GM18502 (cell line): ENCODE measurements at regions not wholly inside any gene's neighbourhood (a gene's known extent, or its start where the extent isn't known, plus 50 kb on each side); places are given as distances from the start of the nearest gene placed in this dataset.

Source experiments
- ATAC-seq: cut with Tn5 transposase; IDR thresholded peaks from one replicate; pipeline ENCODE4 v1.9.1; 2021; ENCODE audit warnings: mild to moderate bottlenecking; ENCODE audit not compliant: unreplicated experiment, poor library complexity

- no peak for ATAC-seq
Observed at GRCh38 chr17:15177343-15177742, 87.8 kb downstream of the PMP22 start.

- ATAC-seq: no peak
Observed at GRCh38 chr17:15175356-15175755, 89.8 kb downstream of the PMP22 start.

- peak; percentile 82 for ATAC-seq
Observed at GRCh38 chr17:15171167-15172047, 93.7 kb downstream of the PMP22 start.

GRCh38 chr17:15169676-15170075, 95.5 kb downstream of the PMP22 start:
- ATAC-seq: no peak

- no peak for ATAC-seq
Observed at GRCh38 chr17:15168379-15168778, 96.7 kb downstream of the PMP22 start.

GRCh38 chr17:15161395-15161794, 103.7 kb downstream of the PMP22 start:
- ATAC-seq: no peak

GRCh38 chr17:15157051-15157450, 108.1 kb downstream of the PMP22 start:
- no peak for ATAC-seq

GRCh38 chr17:15154618-15155017, 110.5 kb downstream of the PMP22 start:
- ATAC-seq: no peak

GRCh38 chr17:15145621-15146020, 119.5 kb downstream of the PMP22 start:
- no peak for ATAC-seq

- no peak for ATAC-seq
Observed at GRCh38 chr17:15143524-15143923, 121.6 kb downstream of the PMP22 start.

GRCh38 chr17:15134363-15134762, 130.8 kb downstream of the PMP22 start:
- no peak for ATAC-seq

GRCh38 chr17:15133826-15134225, 131.3 kb downstream of the PMP22 start:
- no peak for ATAC-seq

GRCh38 chr17:15133143-15133542, 132.0 kb downstream of the PMP22 start:
- no peak for ATAC-seq

- no peak for ATAC-seq
Observed at GRCh38 chr17:15130426-15130825, 134.7 kb downstream of the PMP22 start.

- no peak for ATAC-seq
Observed at GRCh38 chr17:15129986-15130385, 135.1 kb downstream of the PMP22 start.

- no peak for ATAC-seq
Observed at GRCh38 chr17:15124746-15125145, 140.4 kb downstream of the PMP22 start.

- ATAC-seq: no peak
Observed at GRCh38 chr17:15124264-15124595, 140.9 kb downstream of the PMP22 start.

GRCh38 chr17:15123593-15124263, 141.4 kb downstream of the PMP22 start:
- no peak for ATAC-seq

- no peak for ATAC-seq
Observed at GRCh38 chr17:15122857-15123256, 142.3 kb downstream of the PMP22 start.

- no peak for ATAC-seq
Observed at GRCh38 chr17:15121426-15121825, 143.7 kb downstream of the PMP22 start.

GRCh38 chr17:15119968-15120367, 145.2 kb downstream of the PMP22 start:
- ATAC-seq: no peak

GRCh38 chr17:15117239-15117638, 147.9 kb downstream of the PMP22 start:
- no peak for ATAC-seq
